H1 (cell line): ENCODE measurements at regions not wholly inside any gene's neighbourhood (a gene's known extent, or its start where the extent isn't known, plus 50 kb on each side); places are given as distances from the start of the nearest gene placed in this dataset.

Experiments
- BACH1 ChIP-seq: IDR thresholded peaks from 2 replicates; pipeline ENCODE4 v1.6.1; 2012; ENCODE audit warnings: low read length, improper control_type of control experiment
- CBX5 ChIP-seq: fragments of 300-800, 300-1000 bp; sonication (generic); IDR thresholded peaks from 2 replicates; pipeline ENCODE4 v1.7.1; 2016; ENCODE audit warnings: antibody characterized with exemption, low read length, low read depth
- CBX8 ChIP-seq: fragments of 300-800, 300-1000 bp; sonication (generic); IDR thresholded peaks from 2 replicates; pipeline ENCODE4 v1.7.1; 2016; ENCODE audit warnings: low read depth, low read length, borderline replicate concordance
- CHD7 ChIP-seq: fragments of 300-600 bp; sonication (generic); IDR thresholded peaks from 2 replicates; pipeline ENCODE4 v1.7.1; 2012; ENCODE audit warnings: low read length, moderate library complexity, mild to moderate bottlenecking, inconsistent platforms; ENCODE audit not compliant: insufficient replicate concordance
- JUND ChIP-seq: IDR thresholded peaks from 2 replicates; pipeline ENCODE4 v1.6.1; 2011; ENCODE audit warnings: mild to moderate bottlenecking, improper control_type of control experiment, low read length
- MAFK ChIP-seq: IDR thresholded peaks from 2 replicates; pipeline ENCODE4 v1.6.1; 2012; ENCODE audit warnings: low read depth, mild to moderate bottlenecking, improper control_type of control experiment, low read length
- NANOG ChIP-seq: IDR thresholded peaks from 2 replicates; pipeline ENCODE4 v1.6.1; 2011; ENCODE audit warnings: low read length, low read depth, mild to moderate bottlenecking, inconsistent platforms; ENCODE audit not compliant: insufficient read depth, poor library complexity, severe bottlenecking
- PHF8 ChIP-seq: fragments of 200-600 bp; sonication (generic); conservative IDR thresholded peaks from 2 replicates; pipeline ENCODE4 v1.7.1; 2012; ENCODE audit warnings: low read depth, mild to moderate bottlenecking, inconsistent platforms, low read length, moderate library complexity
- RXRA ChIP-seq: IDR thresholded peaks from 2 replicates; pipeline ENCODE4 v1.6.1; 2011; ENCODE audit warnings: low read depth, mild to moderate bottlenecking, low read length, moderate library complexity; ENCODE audit not compliant: insufficient read depth
- SUZ12 ChIP-seq: fragments of 200-600 bp; sonication (generic); IDR thresholded peaks from 2 replicates; pipeline ENCODE4 v1.6.1; 2012; ENCODE audit warnings: mild to moderate bottlenecking, inconsistent platforms, low read length, moderate library complexity, mixed read lengths
- TAF1 ChIP-seq: IDR thresholded peaks from 2 replicates; pipeline ENCODE4 v1.6.1; 2011; ENCODE audit warnings: mild to moderate bottlenecking, low read depth, low read length
- TCF12 ChIP-seq: IDR thresholded peaks from 2 replicates; pipeline ENCODE4 v1.6.1; 2011; ENCODE audit warnings: low read depth, mild to moderate bottlenecking, low read length
- YY1 ChIP-seq: IDR thresholded peaks from 2 replicates; pipeline ENCODE4 v1.6.1; 2011; ENCODE audit warnings: low read depth, mild to moderate bottlenecking, low read length

- TF ChIP-seq CHD7 (no peak), PHF8 (no peak), MAFK (no peak), CBX8 (no peak), TAF1 (no peak), TCF12 (no peak), RXRA (no peak), JUND (no peak), SUZ12 (no peak), NANOG (no peak), YY1 (no peak), CBX5 (no peak), BACH1 (no peak)
Observed at GRCh38 chr3:145177828-145178227, 983.2 kb downstream of the PLOD2 start (continued).
